Brain microvascular endothelial cell (primary cell): ENCODE measurements at regions not wholly inside any gene's neighbourhood (a gene's known extent, or its start where the extent isn't known, plus 50 kb on each side); places are given as distances from the start of the nearest gene placed in this dataset.

Experiments
- DNase-seq: peaks from one replicate; pipeline ENCODE4 v3.0.0-alpha.2; 2020
- H3K27ac ChIP-seq: fragments of 250-450 bp; sonication (Bioruptor Pico); 2 replicates; pipeline ENCODE4 v1.5.1; 2020; ENCODE audit warnings: mild to moderate bottlenecking, moderate library complexity
- H3K27me3 ChIP-seq: fragments of 250-450 bp; sonication (Bioruptor Pico); replicated peaks from 2 replicates; pipeline ENCODE4 v1.5.1; 2020; ENCODE audit warnings: mild to moderate bottlenecking
- H3K36me3 ChIP-seq: fragments of 250-450 bp; sonication (Bioruptor Pico); replicated peaks from 2 replicates; pipeline ENCODE4 v1.5.1; 2020; ENCODE audit warnings: mild to moderate bottlenecking
- H3K4me3 ChIP-seq: 2 replicates; pipeline ENCODE4 v1.5.1; 2011; ENCODE audit warnings: low read depth, mild to moderate bottlenecking, control low read depth, low read length, moderate library complexity
- in situ Hi-C: cut with HindIII; loops from 2 replicates; pipeline ENCODE4 v1.10.0; 2017; ENCODE audit warnings: low sequenced_read_pairs, low pct_ligation_motif_present
- TF ChIP-seq, protein P1 (sequence below): IDR thresholded peaks from 2 replicates; pipeline ENCODE4 v1.5.1; 2011; ENCODE audit warnings: low read depth, mild to moderate bottlenecking, moderate library complexity, low read length, control low read depth, inconsistent platforms; ENCODE audit errors: missing control alignments

DNA sequence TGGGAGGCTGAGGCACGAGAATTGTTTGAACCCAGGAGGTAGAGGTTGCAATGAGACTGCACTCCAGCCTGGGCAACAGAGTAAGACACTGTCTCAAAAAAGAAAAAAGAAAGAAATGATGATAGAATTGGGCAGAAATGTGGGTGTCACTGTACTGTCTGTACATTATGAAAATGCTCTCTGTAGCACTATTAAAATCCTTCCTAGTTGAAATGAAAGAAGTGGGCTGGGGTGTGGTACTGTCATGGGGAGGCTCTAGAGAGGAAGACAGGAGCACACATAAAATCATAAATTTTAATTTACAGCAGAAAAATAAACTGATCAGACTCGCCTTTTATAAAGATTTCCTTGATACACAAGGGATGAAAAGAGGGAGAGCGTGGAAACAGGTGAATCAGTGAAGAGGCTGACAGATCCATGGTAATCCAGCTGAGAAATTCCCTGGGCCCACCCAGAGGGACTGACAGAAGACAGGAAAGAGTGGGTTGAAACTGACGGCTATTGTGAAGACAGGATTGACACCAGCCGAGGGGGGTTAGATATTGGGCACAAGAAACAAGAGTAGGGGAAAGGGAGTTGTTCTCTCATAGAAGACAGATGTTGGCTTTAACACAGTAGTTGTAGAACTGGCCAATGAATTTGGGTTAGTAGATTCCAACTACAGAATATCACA is 96.4 kb upstream of the ATL2 start:
- Histone ChIP-seq H3K27me3 (peaks cover 11% of the 10 kb centered on the region), H3K27ac (no peak overlapping the region), H3K4me3 (no peak overlapping the region), H3K36me3 (no peaks in the 10 kb centered on the region)
- TF ChIP-seq, protein P1, sequence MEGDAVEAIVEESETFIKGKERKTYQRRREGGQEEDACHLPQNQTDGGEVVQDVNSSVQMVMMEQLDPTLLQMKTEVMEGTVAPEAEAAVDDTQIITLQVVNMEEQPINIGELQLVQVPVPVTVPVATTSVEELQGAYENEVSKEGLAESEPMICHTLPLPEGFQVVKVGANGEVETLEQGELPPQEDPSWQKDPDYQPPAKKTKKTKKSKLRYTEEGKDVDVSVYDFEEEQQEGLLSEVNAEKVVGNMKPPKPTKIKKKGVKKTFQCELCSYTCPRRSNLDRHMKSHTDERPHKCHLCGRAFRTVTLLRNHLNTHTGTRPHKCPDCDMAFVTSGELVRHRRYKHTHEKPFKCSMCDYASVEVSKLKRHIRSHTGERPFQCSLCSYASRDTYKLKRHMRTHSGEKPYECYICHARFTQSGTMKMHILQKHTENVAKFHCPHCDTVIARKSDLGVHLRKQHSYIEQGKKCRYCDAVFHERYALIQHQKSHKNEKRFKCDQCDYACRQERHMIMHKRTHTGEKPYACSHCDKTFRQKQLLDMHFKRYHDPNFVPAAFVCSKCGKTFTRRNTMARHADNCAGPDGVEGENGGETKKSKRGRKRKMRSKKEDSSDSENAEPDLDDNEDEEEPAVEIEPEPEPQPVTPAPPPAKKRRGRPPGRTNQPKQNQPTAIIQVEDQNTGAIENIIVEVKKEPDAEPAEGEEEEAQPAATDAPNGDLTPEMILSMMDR = no peak
- in situ Hi-C loops = no loop called here
- no peak for DNase-seq

DNA sequence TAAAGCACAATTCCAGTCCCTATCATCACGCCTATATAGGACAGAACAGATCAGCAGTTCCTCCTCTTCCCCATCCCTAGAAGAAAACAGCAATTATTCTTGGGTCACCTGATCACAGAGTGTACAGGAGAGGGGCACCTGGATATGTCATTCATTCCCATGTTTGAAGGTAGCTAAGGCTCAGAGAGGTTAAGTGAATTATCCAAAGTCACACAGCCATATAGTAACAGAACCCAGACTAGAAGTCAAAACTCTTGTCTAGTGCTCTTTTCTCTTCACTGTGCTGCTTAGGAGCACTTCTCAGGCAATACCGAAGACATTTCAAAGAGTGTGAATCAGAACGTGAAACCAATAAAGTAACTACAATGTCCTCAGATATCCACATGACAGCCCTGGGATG is 93.0 kb upstream of the ATL2 start:
- TF ChIP-seq, protein P1 = no peak
- no peaks in the 10 kb centered on the region for H3K36me3 ChIP-seq
- no peak for DNase-seq
- H3K27me3 ChIP-seq = peaks cover 20% of the 10 kb centered on the region
- in situ Hi-C loops = no loop called here
- H3K27ac ChIP-seq = no peak overlapping the region
- no peak overlapping the region for H3K4me3 ChIP-seq

DNA sequence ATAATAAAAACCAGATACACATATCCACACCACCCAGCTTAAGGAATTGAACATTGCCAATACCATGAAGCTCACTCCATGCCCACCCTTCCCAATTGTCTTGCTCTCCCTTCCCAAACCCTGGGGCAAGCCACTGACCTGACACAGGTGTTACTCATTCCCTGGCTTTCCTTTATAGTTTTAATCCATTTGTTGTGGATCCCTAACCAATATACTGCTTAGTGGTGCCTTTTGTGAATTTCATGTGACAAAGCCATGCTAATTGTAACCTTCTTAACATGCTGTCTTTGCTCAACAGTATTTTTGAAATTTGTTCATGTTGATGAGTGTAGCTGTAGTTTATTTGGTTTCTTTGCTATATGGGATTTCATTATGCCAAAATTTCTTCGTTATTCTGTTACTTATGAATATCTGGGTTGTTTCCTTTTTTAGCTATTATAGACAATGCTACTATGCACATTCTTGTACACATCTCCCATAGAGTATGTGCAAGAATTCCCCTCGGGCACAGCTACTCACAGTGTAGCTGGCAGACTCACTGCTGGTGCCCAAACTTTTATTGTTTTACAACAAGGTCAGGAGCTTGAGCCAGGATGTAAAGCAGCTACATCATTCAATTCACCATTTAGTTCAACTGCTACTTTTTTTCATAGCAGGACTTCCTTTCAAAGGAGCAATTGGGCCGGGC is 90.8 kb upstream of the ATL2 start:
- peaks cover 16% of the 10 kb centered on the region for H3K27me3 ChIP-seq

DNA sequence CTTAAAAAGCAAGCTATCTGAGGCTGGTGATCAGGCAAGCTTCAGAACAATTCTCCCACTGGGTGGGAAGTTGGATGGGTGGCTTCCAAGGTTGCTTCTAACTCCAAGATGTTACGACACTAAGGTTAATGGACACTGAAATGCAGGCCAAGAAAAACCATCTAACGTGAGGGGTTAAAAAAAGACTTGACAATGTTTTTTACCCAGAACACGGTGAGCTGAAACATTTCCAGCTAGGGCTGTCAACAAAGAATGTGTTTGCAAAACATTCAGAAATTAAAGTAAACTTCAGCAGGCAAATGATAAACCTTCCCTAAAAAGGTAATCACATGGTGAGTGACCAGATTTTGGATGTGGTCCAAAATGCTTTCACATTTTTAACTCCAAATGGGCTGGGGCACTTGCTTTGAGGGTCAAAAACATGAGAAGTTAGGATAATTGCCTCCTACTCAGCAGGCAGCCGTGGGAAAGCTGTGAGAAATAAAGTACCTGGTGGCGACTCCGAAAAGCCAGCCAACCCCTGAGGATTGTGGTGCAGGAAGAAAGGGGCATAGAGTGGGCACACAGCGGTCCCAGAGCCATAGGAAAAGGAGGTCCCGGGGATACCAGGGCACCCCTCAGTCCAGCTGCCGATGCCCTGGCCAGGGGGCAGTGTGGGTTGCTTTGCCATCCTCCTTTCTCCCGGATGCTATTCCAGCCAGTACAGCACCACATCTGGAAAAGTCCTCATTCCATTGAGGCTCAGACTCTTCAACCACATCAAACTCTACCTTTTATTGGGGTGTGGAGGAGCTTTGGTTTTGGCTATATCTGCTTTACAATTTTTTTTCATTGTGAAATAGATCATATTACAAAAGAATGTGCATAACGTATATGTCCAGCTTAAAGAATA is 90.0 kb upstream of the ATL2 start:
- no peak overlapping the region for H3K4me3 ChIP-seq
- no peaks in the 10 kb centered on the region for H3K36me3 ChIP-seq
- no peak overlapping the region for H3K27ac ChIP-seq
- in situ Hi-C loops = no loop called here
- DNase-seq = no peak
- peaks cover 16% of the 10 kb centered on the region for H3K27me3 ChIP-seq
- TF ChIP-seq, protein P1 = no peak

More for the DNA sequence above, 90.8 kb upstream of the ATL2 start:
- no peak overlapping the region for H3K4me3 ChIP-seq
- no peak overlapping the region for H3K27ac ChIP-seq
- TF ChIP-seq, protein P1 = no peak
- no peak for DNase-seq
- in situ Hi-C loops = no loop called here
- H3K36me3 ChIP-seq = no peaks in the 10 kb centered on the region

DNA sequence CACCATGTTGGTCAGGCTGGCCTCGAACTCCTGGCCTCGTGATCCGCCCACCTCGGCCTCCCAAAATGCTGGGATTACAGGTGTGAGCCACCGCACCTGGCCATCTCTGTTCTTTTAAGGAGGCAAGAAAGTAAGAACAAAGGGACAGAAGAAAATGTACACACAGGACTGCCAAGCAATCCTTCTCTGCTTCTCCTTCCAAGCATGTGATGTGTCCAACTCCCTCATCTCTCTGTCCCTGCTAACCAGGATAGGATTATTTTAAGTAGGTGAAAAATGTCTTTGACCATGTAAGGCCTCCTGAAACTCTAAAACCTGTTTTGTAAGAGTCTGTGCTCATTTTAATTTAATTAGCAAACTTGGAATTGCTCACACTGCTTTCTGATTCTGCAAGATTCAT is 89.3 kb upstream of the ATL2 start:
- in situ Hi-C loops = no loop called here
- no peaks in the 10 kb centered on the region for H3K36me3 ChIP-seq
- TF ChIP-seq, protein P1 = no peak
- H3K4me3 ChIP-seq = no peak overlapping the region
- H3K27me3 ChIP-seq = peaks cover 16% of the 10 kb centered on the region
- H3K27ac ChIP-seq = no peak overlapping the region
- no peak for DNase-seq
